Mammary epithelial cell (primary cell): ENCODE measurements at regions not wholly inside any gene's neighbourhood (a gene's known extent, or its start where the extent isn't known, plus 50 kb on each side); places are given as distances from the start of the nearest gene placed in this dataset.

Experiments
- CTCF ChIP-seq, 2 donors: IDR thresholded peaks in 1 of 2; conservative IDR thresholded peaks in 1 of 2; 2 replicates each; pipeline ENCODE4 v1.5.1; 2011 to 2012; ENCODE audit warnings: inconsistent platforms in 2 of 2, low read length in 2 of 2, mild to moderate bottlenecking in 2 of 2, control low read depth in 1 of 2, low read depth in 1 of 2; ENCODE audit not compliant: insufficient read depth in 1 of 2; ENCODE audit errors: extremely low read depth in 1 of 2
- EZH2 ChIP-seq: IDR thresholded peaks from 2 replicates; pipeline ENCODE4 v1.6.1; 2012; ENCODE audit warnings: low read length, inconsistent platforms, borderline replicate concordance

GRCh38 chr12:17666641-17667324 lies 423.2 kb downstream of the RERGL start:
- TF ChIP-seq CTCF (conservative IDR thresholded peaks at IDR 0.05 in 1 of 2, IDR thresholded peaks at IDR 0.05 in 1 of 2; ENCODE audit: extremely low read depth in 1 of 2, insufficient read depth in 1 of 2, low read depth in 1 of 2, low read length in 2 of 2) (no peak), EZH2 (no peak)
